ENCODE measurements at regions not wholly inside any gene's neighbourhood (a gene's known extent, or its start where the extent isn't known, plus 50 kb on each side); places are given as distances from the start of the nearest gene placed in this dataset.

DNA sequence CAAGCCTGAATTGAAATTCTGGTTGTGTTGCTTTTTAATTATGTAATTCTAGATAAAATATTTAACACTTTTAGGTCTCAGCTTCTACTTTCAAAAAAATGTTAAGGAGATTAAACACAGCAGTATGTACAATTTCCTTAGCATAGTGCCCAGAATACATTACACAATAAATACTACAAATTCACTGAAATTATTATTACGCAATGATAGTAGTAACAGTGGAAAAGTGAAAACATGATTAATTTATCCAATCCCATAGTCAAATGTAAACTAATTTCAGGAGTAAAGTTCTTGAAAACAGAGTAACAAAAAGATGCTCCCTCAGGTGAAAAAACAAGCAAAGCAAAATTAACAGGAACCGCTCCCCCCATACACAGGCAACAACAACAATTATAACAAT, 1915.4 kb downstream of the STIM2 start:
- Mint-ChIP-seq H3K4me3 (ENCODE audit: unreplicated experiment) (no peak overlapping the region), H3K27ac (ENCODE audit: unreplicated experiment) (no peak overlapping the region), H3K4me1 (ENCODE audit: low read depth, unreplicated experiment) (no peaks in the 10 kb centered on the region), H3K36me3 (ENCODE audit: unreplicated experiment) (no peaks in the 10 kb centered on the region), H3K9me3 (ENCODE audit: unreplicated experiment) (peaks cover 1% of the 10 kb centered on the region), H3K27me3 (ENCODE audit: unreplicated experiment) (no peaks in the 10 kb centered on the region)
- no peak for DNase-seq
- TF ChIP-seq, protein P1, sequence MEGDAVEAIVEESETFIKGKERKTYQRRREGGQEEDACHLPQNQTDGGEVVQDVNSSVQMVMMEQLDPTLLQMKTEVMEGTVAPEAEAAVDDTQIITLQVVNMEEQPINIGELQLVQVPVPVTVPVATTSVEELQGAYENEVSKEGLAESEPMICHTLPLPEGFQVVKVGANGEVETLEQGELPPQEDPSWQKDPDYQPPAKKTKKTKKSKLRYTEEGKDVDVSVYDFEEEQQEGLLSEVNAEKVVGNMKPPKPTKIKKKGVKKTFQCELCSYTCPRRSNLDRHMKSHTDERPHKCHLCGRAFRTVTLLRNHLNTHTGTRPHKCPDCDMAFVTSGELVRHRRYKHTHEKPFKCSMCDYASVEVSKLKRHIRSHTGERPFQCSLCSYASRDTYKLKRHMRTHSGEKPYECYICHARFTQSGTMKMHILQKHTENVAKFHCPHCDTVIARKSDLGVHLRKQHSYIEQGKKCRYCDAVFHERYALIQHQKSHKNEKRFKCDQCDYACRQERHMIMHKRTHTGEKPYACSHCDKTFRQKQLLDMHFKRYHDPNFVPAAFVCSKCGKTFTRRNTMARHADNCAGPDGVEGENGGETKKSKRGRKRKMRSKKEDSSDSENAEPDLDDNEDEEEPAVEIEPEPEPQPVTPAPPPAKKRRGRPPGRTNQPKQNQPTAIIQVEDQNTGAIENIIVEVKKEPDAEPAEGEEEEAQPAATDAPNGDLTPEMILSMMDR (IDR thresholded peaks at IDR 0.05; ENCODE audit: partially characterized antibody, unreplicated experiment): no peak

DNA sequence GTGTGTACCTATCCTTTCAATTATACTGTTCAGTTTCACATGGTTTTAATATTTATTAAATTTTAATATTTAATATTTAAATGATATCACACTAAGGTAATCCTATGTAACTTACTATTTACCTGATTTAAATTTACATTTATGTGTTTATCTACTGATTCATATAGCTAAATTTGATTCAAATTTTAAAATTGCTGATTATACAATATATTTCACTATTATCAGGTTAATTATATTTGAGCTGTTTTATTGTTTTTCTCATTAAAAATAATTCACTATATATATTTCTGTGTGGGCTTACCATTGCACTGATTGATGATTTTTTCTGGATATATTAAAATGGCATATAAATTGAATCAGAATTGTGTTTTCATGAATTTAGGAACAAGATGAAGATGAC, 1923.5 kb downstream of the STIM2 start:
- no peak for DNase-seq
- TF ChIP-seq, protein P1 (IDR thresholded peaks at IDR 0.05; ENCODE audit: partially characterized antibody, unreplicated experiment): no peak
- H3K4me3 Mint-ChIP-seq (ENCODE audit: unreplicated experiment): no peak overlapping the region
- no peaks in the 10 kb centered on the region for H3K36me3 Mint-ChIP-seq (ENCODE audit: unreplicated experiment)
- H3K9me3 Mint-ChIP-seq (ENCODE audit: unreplicated experiment): no peaks in the 10 kb centered on the region
- no peak overlapping the region for H3K27ac Mint-ChIP-seq (ENCODE audit: unreplicated experiment)
- peaks cover 2% of the 10 kb centered on the region for H3K4me1 Mint-ChIP-seq (ENCODE audit: low read depth, unreplicated experiment)
- no peaks in the 10 kb centered on the region for H3K27me3 Mint-ChIP-seq (ENCODE audit: unreplicated experiment)

DNA sequence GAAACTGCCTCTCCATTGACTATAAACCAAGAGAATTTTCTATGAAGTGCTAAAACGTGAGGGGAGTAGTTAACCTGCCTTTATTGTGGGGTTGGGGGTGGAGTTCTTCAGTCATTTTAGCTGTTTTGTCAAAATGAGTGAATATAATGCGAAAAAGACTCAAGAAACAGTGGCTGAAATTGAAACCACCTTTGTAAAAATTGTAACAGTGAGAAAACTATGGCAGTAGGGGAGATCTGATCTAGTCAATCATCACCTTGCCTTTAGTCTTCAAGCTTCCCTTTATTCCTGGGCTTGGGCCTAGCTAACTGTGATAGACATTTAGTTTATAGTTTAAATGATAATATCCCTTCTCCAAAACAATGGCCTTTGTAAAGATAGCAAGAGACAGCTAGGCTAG, 1927.3 kb downstream of the STIM2 start:
- H3K27ac Mint-ChIP-seq (ENCODE audit: unreplicated experiment): no peak overlapping the region
- H3K4me3 Mint-ChIP-seq (ENCODE audit: unreplicated experiment): no peak overlapping the region
- TF ChIP-seq, protein P1 (IDR thresholded peaks at IDR 0.05; ENCODE audit: partially characterized antibody, unreplicated experiment): no peak
- no peaks in the 10 kb centered on the region for H3K27me3 Mint-ChIP-seq (ENCODE audit: unreplicated experiment)
- no peak for DNase-seq
- H3K9me3 Mint-ChIP-seq (ENCODE audit: unreplicated experiment): no peaks in the 10 kb centered on the region
- H3K4me1 Mint-ChIP-seq (ENCODE audit: low read depth, unreplicated experiment): peaks cover 2% of the 10 kb centered on the region
- no peaks in the 10 kb centered on the region for H3K36me3 Mint-ChIP-seq (ENCODE audit: unreplicated experiment)

DNA sequence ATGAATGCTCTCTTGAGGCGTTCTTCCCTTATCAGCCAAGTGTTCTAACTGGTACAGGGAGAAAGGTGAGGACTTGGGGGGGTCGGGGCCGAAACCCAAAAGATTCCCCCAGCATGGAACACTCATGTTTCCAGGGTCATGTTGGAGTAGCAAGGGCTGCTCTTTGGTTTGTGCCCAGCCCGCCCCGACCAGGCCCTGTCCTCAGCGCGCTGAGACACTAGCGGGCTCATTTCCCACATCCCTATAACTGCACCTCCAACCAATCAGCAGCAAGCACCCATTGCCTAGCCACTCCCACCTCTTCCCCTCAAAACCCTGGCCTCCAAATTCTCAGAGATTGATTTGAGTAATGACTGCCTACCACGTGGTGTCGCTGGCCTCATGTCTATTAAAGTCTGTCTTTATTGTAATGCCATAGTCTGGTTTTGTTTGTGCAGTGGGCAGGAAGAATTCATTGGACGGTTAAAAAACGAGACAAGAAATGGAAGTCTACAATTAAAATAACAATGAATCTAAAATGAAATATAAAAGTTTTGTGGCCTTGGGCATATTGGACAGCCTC, 1928.4 kb downstream of the STIM2 start:
- TF ChIP-seq, protein P1 (IDR thresholded peaks at IDR 0.05; ENCODE audit: partially characterized antibody, unreplicated experiment): no peak
- no peak overlapping the region for H3K27ac Mint-ChIP-seq (ENCODE audit: unreplicated experiment)
- DNase-seq: no peak

DNA sequence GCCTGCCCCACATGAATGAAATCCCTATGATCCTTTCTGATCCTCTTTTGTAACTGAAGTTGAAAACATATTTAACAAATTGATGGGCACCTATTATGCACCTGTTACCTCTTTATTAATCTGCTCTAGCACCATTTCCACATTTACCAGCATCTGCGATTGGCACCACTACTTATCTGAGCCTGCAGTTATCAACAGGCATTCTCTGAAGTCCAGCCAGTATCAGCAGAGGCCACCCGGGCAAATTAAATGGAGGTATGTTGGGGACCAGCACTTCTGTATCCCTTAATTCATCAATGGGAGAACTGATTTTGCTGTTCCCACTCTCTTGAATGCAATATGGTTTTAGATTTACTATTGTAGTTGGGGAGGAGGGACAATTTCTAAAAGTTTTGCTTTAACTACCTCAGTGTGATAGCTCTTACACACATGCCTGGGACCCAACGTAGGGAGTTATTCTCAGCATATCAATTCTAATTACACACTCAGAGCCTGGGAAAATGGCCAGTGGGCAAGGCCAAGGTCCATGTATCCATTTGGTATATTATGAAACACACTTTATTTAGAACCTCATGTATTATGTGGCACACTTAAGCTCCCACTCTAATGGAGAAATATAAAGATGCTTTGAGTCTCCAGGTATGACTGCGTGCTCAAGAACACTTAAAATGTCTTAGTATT, 1927.1 kb upstream of the PCDH7 start:
- no peak for DNase-seq
- TF ChIP-seq, protein P1 (IDR thresholded peaks at IDR 0.05; ENCODE audit: partially characterized antibody, unreplicated experiment): no peak
- no peak overlapping the region for H3K4me3 Mint-ChIP-seq (ENCODE audit: unreplicated experiment)
- no peak overlapping the region for H3K27ac Mint-ChIP-seq (ENCODE audit: unreplicated experiment)
- H3K9me3 Mint-ChIP-seq (ENCODE audit: unreplicated experiment): peaks cover 5% of the 10 kb centered on the region
- H3K4me1 Mint-ChIP-seq (ENCODE audit: low read depth, unreplicated experiment): no peaks in the 10 kb centered on the region
- no peaks in the 10 kb centered on the region for H3K36me3 Mint-ChIP-seq (ENCODE audit: unreplicated experiment)
- H3K27me3 Mint-ChIP-seq (ENCODE audit: unreplicated experiment): peaks cover 2% of the 10 kb centered on the region

More for the DNA sequence above, 1928.4 kb downstream of the STIM2 start:
- no peak overlapping the region for H3K4me3 Mint-ChIP-seq (ENCODE audit: unreplicated experiment)
- no peaks in the 10 kb centered on the region for H3K9me3 Mint-ChIP-seq (ENCODE audit: unreplicated experiment)
- peaks cover 2% of the 10 kb centered on the region for H3K4me1 Mint-ChIP-seq (ENCODE audit: low read depth, unreplicated experiment)
- H3K36me3 Mint-ChIP-seq (ENCODE audit: unreplicated experiment): no peaks in the 10 kb centered on the region
- no peaks in the 10 kb centered on the region for H3K27me3 Mint-ChIP-seq (ENCODE audit: unreplicated experiment)

Measured in glutamatergic neuron (in vitro differentiated cells).